Nephron progenitor cell (in vitro differentiated cells): ENCODE measurements at regions not wholly inside any gene's neighbourhood (a gene's known extent, or its start where the extent isn't known, plus 50 kb on each side); places are given as distances from the start of the nearest gene placed in this dataset.

Experiments used
- DNase-seq: peaks from one replicate; pipeline ENCODE4 v3.0.0; 2021
- H3K27ac Mint-ChIP-seq: 2 replicates; pipeline ENCODE4 v1.8.0; 2021; ENCODE audit warnings: mild to moderate bottlenecking, moderate library complexity, mixed read lengths
- H3K27me3 Mint-ChIP-seq: 2 replicates; pipeline ENCODE4 v1.8.0; 2021; ENCODE audit warnings: mild to moderate bottlenecking, low read depth, mixed read lengths; ENCODE audit not compliant: poor library complexity
- H3K36me3 Mint-ChIP-seq: 2 replicates; pipeline ENCODE4 v1.8.0; 2021; ENCODE audit warnings: low read depth, mixed read lengths
- H3K4me1 Mint-ChIP-seq: 2 replicates; pipeline ENCODE4 v1.8.0; 2021; ENCODE audit warnings: mixed read lengths
- H3K4me3 Mint-ChIP-seq: 2 replicates; pipeline ENCODE4 v1.8.0; 2021; ENCODE audit warnings: mild to moderate bottlenecking, moderate library complexity, mixed read lengths
- H3K9me3 Mint-ChIP-seq: 2 replicates; pipeline ENCODE4 v1.8.0; 2021; ENCODE audit warnings: mild to moderate bottlenecking, moderate library complexity, mixed read lengths
- CTCF ChIP-seq: fragments of 200-600 bp; sonication (generic); IDR thresholded peaks from 2 replicates; pipeline ENCODE4 v1.5.0; 2021; ENCODE audit warnings: antibody characterized with exemption

- Mint-ChIP-seq H3K4me1 (peaks cover 13% of the 10 kb centered on the region), H3K4me3 (no peak overlapping the region), H3K36me3 (no peaks in the 10 kb centered on the region)
Measured at GRCh38 chr17:12301551-12301950, 280.9 kb downstream of the MAP2K4 start.

GRCh38 chr17:12302711-12303110, 282.0 kb downstream of the MAP2K4 start:
- no peak overlapping the region for H3K27ac Mint-ChIP-seq
- peaks cover 2% of the 10 kb centered on the region for H3K4me1 Mint-ChIP-seq
- no peak for DNase-seq
- H3K4me3 Mint-ChIP-seq = no peak overlapping the region
- no peaks in the 10 kb centered on the region for H3K27me3 Mint-ChIP-seq
- TF ChIP-seq CTCF = no peak
- no peaks in the 10 kb centered on the region for H3K36me3 Mint-ChIP-seq
- H3K9me3 Mint-ChIP-seq = peaks cover 16% of the 10 kb centered on the region

More at GRCh38 chr17:12301551-12301950, 280.9 kb downstream of the MAP2K4 start:
- Mint-ChIP-seq H3K9me3 (peaks cover 16% of the 10 kb centered on the region), H3K27ac (no peak overlapping the region), H3K27me3 (no peaks in the 10 kb centered on the region)
- no peak for TF ChIP-seq CTCF
- no peak for DNase-seq

GRCh38 chr17:12310811-12311210, 290.1 kb downstream of the MAP2K4 start:
- Mint-ChIP-seq H3K4me1 (no peaks in the 10 kb centered on the region), H3K36me3 (no peaks in the 10 kb centered on the region), H3K4me3 (no peak overlapping the region), H3K27me3 (peaks cover 2% of the 10 kb centered on the region), H3K9me3 (peaks cover 43% of the 10 kb centered on the region), H3K27ac (no peak overlapping the region)
- no peak for DNase-seq
- TF ChIP-seq CTCF = no peak

GRCh38 chr17:12312692-12313091, 292.0 kb downstream of the MAP2K4 start:
- DNase-seq = no peak
- H3K27me3 Mint-ChIP-seq = peaks cover 2% of the 10 kb centered on the region
- peaks cover 43% of the 10 kb centered on the region for H3K9me3 Mint-ChIP-seq
- TF ChIP-seq CTCF = no peak
- H3K4me3 Mint-ChIP-seq = no peak overlapping the region
- H3K4me1 Mint-ChIP-seq = no peaks in the 10 kb centered on the region
- H3K27ac Mint-ChIP-seq = no peak overlapping the region
- no peaks in the 10 kb centered on the region for H3K36me3 Mint-ChIP-seq

GRCh38 chr17:12313786-12314185, 293.1 kb downstream of the MAP2K4 start:
- DNase-seq = no peak
- H3K27me3 Mint-ChIP-seq = peaks cover 2% of the 10 kb centered on the region
- H3K4me1 Mint-ChIP-seq = no peaks in the 10 kb centered on the region
- no peaks in the 10 kb centered on the region for H3K36me3 Mint-ChIP-seq
- no peak overlapping the region for H3K27ac Mint-ChIP-seq
- TF ChIP-seq CTCF = no peak
- H3K9me3 Mint-ChIP-seq = peaks cover 43% of the 10 kb centered on the region
- H3K4me3 Mint-ChIP-seq = no peak overlapping the region

GRCh38 chr17:12316021-12316420, 295.3 kb downstream of the MAP2K4 start:
- no peaks in the 10 kb centered on the region for H3K4me1 Mint-ChIP-seq
- H3K4me3 Mint-ChIP-seq = no peak overlapping the region
- peaks cover 2% of the 10 kb centered on the region for H3K27me3 Mint-ChIP-seq
- H3K36me3 Mint-ChIP-seq = no peaks in the 10 kb centered on the region
- TF ChIP-seq CTCF = no peak
- DNase-seq = no peak
- H3K9me3 Mint-ChIP-seq = peaks cover 32% of the 10 kb centered on the region
- no peak overlapping the region for H3K27ac Mint-ChIP-seq
